Gastroesophageal sphincter (tissue), 3 donors: ENCODE measurements at regions not wholly inside any gene's neighbourhood (a gene's known extent, or its start where the extent isn't known, plus 50 kb on each side); places are given as distances from the start of the nearest gene placed in this dataset.

Source experiments
- CTCF ChIP-seq, 4 experiments: fragments of 200-600 bp in 2 of 4; fragments of 450-650 bp in 2 of 4; sonication (generic) in 1 of 4; IDR thresholded peaks; one replicate each; pipeline ENCODE4 v1.5.1; 2017 to 2019; ENCODE audit warnings: antibody characterized with exemption in 4 of 4, mild to moderate bottlenecking in 2 of 4, moderate library complexity in 2 of 4
- POLR2A ChIP-seq, 2 donors: fragments of 450-650 bp; IDR thresholded peaks; one replicate each; pipeline ENCODE4 v1.6.1; 2017; ENCODE audit warnings: antibody characterized with exemption in 2 of 2, mild to moderate bottlenecking in 2 of 2, moderate library complexity in 1 of 2
- POLR2AphosphoS5 ChIP-seq: sonication (generic); formaldehyde crosslinking; IDR thresholded peaks from one replicate; pipeline ENCODE4 v1.6.1; 2017; ENCODE audit warnings: antibody characterized with exemption

- TF ChIP-seq CTCF (IDR thresholded peaks at IDR 0.05) (no peak), POLR2A (IDR thresholded peaks at IDR 0.05) (no peak), POLR2AphosphoS5 (no peak)
Observed at GRCh38 chr4:32987111-32987510, 2266.9 kb downstream of the PCDH7 start.
